ENCODE measurements at regions not wholly inside any gene's neighbourhood (a gene's known extent, or its start where the extent isn't known, plus 50 kb on each side); places are given as distances from the start of the nearest gene placed in this dataset.

GRCh38 chr18:29154758-29155725 lies 978.1 kb upstream of the CDH2 start:
- H3K4me3 ChIP-seq (ENCODE audit: low read depth, low read length): no peak overlapping the region
- peak; percentile 43 for DNase-seq (ENCODE audit: low read depth)
- no peak for TF ChIP-seq CTCF (IDR thresholded peaks at IDR 0.05; ENCODE audit: insufficient read depth, low read length, poor library complexity, severe bottlenecking)
- H3K27me3 ChIP-seq (ENCODE audit: control insufficient read depth, insufficient read depth, low read length): no peaks in the 10 kb centered on the region
- H3K36me3 ChIP-seq (ENCODE audit: control insufficient read depth, insufficient read depth, low read length): no peaks in the 10 kb centered on the region

- Histone ChIP-seq H3K4me3 (ENCODE audit: low read depth, low read length) (no peak overlapping the region), H3K36me3 (ENCODE audit: control insufficient read depth, insufficient read depth, low read length) (no peaks in the 10 kb centered on the region), H3K27me3 (ENCODE audit: control insufficient read depth, insufficient read depth, low read length) (no peaks in the 10 kb centered on the region)
- DNase-seq (ENCODE audit: low read depth): no peak
- no peak for TF ChIP-seq CTCF (IDR thresholded peaks at IDR 0.05; ENCODE audit: insufficient read depth, low read length, poor library complexity, severe bottlenecking)
These were observed 977.3 kb upstream of the CDH2 start for GRCh38 chr18:29154196-29154757.

- no peaks in the 10 kb centered on the region for H3K27me3 ChIP-seq (ENCODE audit: control insufficient read depth, insufficient read depth, low read length)
- no peak for TF ChIP-seq CTCF (IDR thresholded peaks at IDR 0.05; ENCODE audit: insufficient read depth, low read length, poor library complexity, severe bottlenecking)
- no peak for DNase-seq (ENCODE audit: low read depth)
- no peak overlapping the region for H3K4me3 ChIP-seq (ENCODE audit: low read depth, low read length)
- no peaks in the 10 kb centered on the region for H3K36me3 ChIP-seq (ENCODE audit: control insufficient read depth, insufficient read depth, low read length)
These were observed 976.2 kb upstream of the CDH2 start for GRCh38 chr18:29153091-29153490.

- no peak for TF ChIP-seq CTCF (IDR thresholded peaks at IDR 0.05; ENCODE audit: insufficient read depth, low read length, poor library complexity, severe bottlenecking)
- Histone ChIP-seq H3K36me3 (ENCODE audit: control insufficient read depth, insufficient read depth, low read length) (no peaks in the 10 kb centered on the region), H3K4me3 (ENCODE audit: low read depth, low read length) (no peak overlapping the region), H3K27me3 (ENCODE audit: control insufficient read depth, insufficient read depth, low read length) (no peaks in the 10 kb centered on the region)
- no peak for DNase-seq (ENCODE audit: low read depth)
These were observed 971.0 kb upstream of the CDH2 start for GRCh38 chr18:29147944-29148343.

- TF ChIP-seq CTCF (IDR thresholded peaks at IDR 0.05; ENCODE audit: insufficient read depth, low read length, poor library complexity, severe bottlenecking): no peak
- no peak overlapping the region for H3K4me3 ChIP-seq (ENCODE audit: low read depth, low read length)
- no peaks in the 10 kb centered on the region for H3K36me3 ChIP-seq (ENCODE audit: control insufficient read depth, insufficient read depth, low read length)
- no peaks in the 10 kb centered on the region for H3K27me3 ChIP-seq (ENCODE audit: control insufficient read depth, insufficient read depth, low read length)
- no peak for DNase-seq (ENCODE audit: low read depth)
These were observed 969.1 kb upstream of the CDH2 start for GRCh38 chr18:29146068-29146467.
